Stomach (tissue), 4 donors: ENCODE measurements at regions not wholly inside any gene's neighbourhood (a gene's known extent, or its start where the extent isn't known, plus 50 kb on each side); places are given as distances from the start of the nearest gene placed in this dataset.

Experiments used
- CTCF ChIP-seq, 7 experiments: fragments of 450-650 bp in 4 of 7; fragments of 200-600 bp in 3 of 7; sonication (generic) in 3 of 7; IDR thresholded peaks; one replicate each; pipeline ENCODE4 v1.5.1; 2016 to 2019; ENCODE audit warnings: antibody characterized with exemption in 7 of 7, control low read depth in 2 of 7, mild to moderate bottlenecking in 1 of 7
- POLR2A ChIP-seq, 4 donors: fragments of 450-650 bp; IDR thresholded peaks; one replicate each; pipeline ENCODE4 v1.6.1; 2016; ENCODE audit warnings: antibody characterized with exemption in 4 of 4, control low read depth in 2 of 4, mild to moderate bottlenecking in 1 of 4, moderate library complexity in 1 of 4

GRCh38 chr10:108469940-108470339 is 1305.4 kb upstream of the SORCS1 start:
- TF ChIP-seq CTCF (IDR thresholded peaks at IDR 0.05) (no peak), POLR2A (IDR thresholded peaks at IDR 0.05) (no peak)
